ENCODE measurements at regions not wholly inside any gene's neighbourhood (a gene's known extent, or its start where the extent isn't known, plus 50 kb on each side); places are given as distances from the start of the nearest gene placed in this dataset.

DNA sequence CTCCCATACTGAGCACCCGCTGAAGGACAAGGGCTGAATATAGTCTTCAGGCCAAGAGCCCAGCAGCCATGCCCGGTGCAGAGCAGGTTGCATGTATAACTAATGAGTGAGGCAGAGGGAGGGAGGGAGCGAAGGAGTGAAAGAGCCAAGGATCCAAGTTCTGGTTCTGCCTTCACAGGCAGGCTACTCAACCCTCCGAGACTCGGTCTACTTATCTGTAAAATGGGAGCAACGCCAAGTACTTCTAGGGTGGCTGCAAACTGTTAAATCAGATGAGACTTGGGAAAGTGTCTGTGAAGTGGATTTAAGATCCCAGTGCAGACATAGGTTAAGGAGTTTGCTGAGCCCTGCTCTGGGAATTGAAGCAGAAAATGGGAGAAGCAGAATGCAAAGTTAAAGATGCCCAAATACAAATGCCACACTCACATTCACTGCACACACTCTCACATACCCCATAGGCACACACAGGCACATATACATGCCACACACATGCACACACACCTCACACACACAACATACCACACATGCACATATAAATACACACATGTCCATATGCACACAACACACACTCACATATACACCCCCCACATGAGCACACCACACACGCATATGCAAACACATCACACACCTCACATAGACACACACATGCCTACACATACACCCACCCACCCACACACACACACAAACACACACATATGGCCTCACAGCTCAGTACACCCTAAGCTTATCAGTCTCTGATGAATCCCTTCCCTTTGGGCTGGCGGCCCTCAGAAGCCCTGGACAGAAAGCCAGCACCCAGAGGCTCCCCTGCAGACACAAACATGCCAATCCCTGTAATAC lies 76.7 kb downstream of the PITPNM2 start:
- TF ChIP-seq, protein P1, sequence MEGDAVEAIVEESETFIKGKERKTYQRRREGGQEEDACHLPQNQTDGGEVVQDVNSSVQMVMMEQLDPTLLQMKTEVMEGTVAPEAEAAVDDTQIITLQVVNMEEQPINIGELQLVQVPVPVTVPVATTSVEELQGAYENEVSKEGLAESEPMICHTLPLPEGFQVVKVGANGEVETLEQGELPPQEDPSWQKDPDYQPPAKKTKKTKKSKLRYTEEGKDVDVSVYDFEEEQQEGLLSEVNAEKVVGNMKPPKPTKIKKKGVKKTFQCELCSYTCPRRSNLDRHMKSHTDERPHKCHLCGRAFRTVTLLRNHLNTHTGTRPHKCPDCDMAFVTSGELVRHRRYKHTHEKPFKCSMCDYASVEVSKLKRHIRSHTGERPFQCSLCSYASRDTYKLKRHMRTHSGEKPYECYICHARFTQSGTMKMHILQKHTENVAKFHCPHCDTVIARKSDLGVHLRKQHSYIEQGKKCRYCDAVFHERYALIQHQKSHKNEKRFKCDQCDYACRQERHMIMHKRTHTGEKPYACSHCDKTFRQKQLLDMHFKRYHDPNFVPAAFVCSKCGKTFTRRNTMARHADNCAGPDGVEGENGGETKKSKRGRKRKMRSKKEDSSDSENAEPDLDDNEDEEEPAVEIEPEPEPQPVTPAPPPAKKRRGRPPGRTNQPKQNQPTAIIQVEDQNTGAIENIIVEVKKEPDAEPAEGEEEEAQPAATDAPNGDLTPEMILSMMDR (IDR thresholded peaks at IDR 0.05), result no peak
- no peak for TF ChIP-seq POLR2A (IDR thresholded peaks at IDR 0.05)
- no peak for TF ChIP-seq POLR2AphosphoS5 (IDR thresholded peaks at IDR 0.05; ENCODE audit: insufficient read depth in 1 of 2, low read depth in 1 of 2)

Measured in vagina (tissue), 2 donors.